ENCODE measurements at regions not wholly inside any gene's neighbourhood (a gene's known extent, or its start where the extent isn't known, plus 50 kb on each side); places are given as distances from the start of the nearest gene placed in this dataset.
"Not testable (repeated sequence)": the region's sequence is repeated elsewhere in the genome, so short reads cannot be mapped to it uniquely, and the experiment has no call there.

- DNase-seq (ENCODE audit: low spot score) = not testable (repeated sequence)
Observed at GRCh38 chr3:75607996-75608395, 56.1 kb upstream of the FRG2C start.

- not testable (repeated sequence) for DNase-seq (ENCODE audit: low spot score)
Observed at GRCh38 chr3:75609598-75609997, 54.5 kb upstream of the FRG2C start.

- no peak for DNase-seq (ENCODE audit: low spot score)
Observed at GRCh38 chr3:75610773-75611172, 53.4 kb upstream of the FRG2C start.

- DNase-seq (ENCODE audit: low spot score) = not testable (repeated sequence)
Observed at GRCh38 chr3:75611724-75612460, 52.2 kb upstream of the FRG2C start.

Data from SW480 (cell line).